B cell (primary cell): ENCODE measurements at regions not wholly inside any gene's neighbourhood (a gene's known extent, or its start where the extent isn't known, plus 50 kb on each side); places are given as distances from the start of the nearest gene placed in this dataset.

Source experiments
- ATAC-seq: fragments of 200-7000 bp; cut with Tn5 transposase; one replicate; pipeline ENCODE4 v1.10.0; 2021; ENCODE audit warnings: low read depth, mild to moderate bottlenecking, moderate number of reproducible peaks, moderate library complexity
- CTCF ChIA-PET: fragments of 350-600 bp; sonication (Branson Sonifier 250); formaldehyde crosslinking; loops from one replicate; lab custom pipeline; 2021; ENCODE audit warnings: antibody characterized with exemption, inconsistent platforms; lab: Charles Lee
- POLR2A ChIA-PET: fragments of 350-600 bp; sonication (Branson Sonifier 250); formaldehyde crosslinking; loops from one replicate; lab custom pipeline; 2021; ENCODE audit warnings: antibody characterized with exemption; lab: Charles Lee
- DNase-seq: peaks from one replicate; pipeline ENCODE4 v3.0.0; 2013
- H2AFZ ChIP-seq: 2 replicates; pipeline ENCODE4 v1.6.1; 2012; ENCODE audit warnings: mild to moderate bottlenecking, low read depth, low read length; ENCODE audit not compliant: insufficient read depth, poor library complexity, severe bottlenecking
- H3K27ac ChIP-seq, 2 donors: 1 replicate in 1 of 2; 2 replicates in 1 of 2; pipeline ENCODE4 v1.5.1; 2012 to 2013; ENCODE audit warnings: low read length in 2 of 2, mild to moderate bottlenecking in 2 of 2, moderate library complexity in 1 of 2
- H3K27me3 ChIP-seq, 4 experiments: fragments of 200-600 bp in 1 of 4; sonication (generic) in 1 of 4; replicated peaks in 1 of 4; 1 replicate in 2 of 4; 2 replicates in 2 of 4; pipeline versions ENCODE4 v1.6.1 to v1.7.0; 2013 to 2016; ENCODE audit warnings: low read length in 3 of 4, mild to moderate bottlenecking in 2 of 4, mixed read lengths in 1 of 4, moderate library complexity in 1 of 4; ENCODE audit not compliant: insufficient read depth in 4 of 4, control insufficient read depth in 3 of 4; ENCODE audit errors: control extremely low read depth in 1 of 4
- H3K36me3 ChIP-seq, 2 experiments: replicated peaks in 1 of 2; 1 replicate in 1 of 2; 2 replicates in 1 of 2; pipeline versions ENCODE4 v1.6.1 to v1.7.1; 2013; ENCODE audit warnings: low read length in 1 of 2; ENCODE audit not compliant: insufficient read depth in 2 of 2, control insufficient read depth in 1 of 2; ENCODE audit errors: control extremely low read depth in 1 of 2, extremely low read depth in 1 of 2
- H3K4me1 ChIP-seq, 2 donors: fragments of 200-600 bp in 1 of 2; sonication (generic) in 1 of 2; 1 replicate in 1 of 2; 2 replicates in 1 of 2; pipeline versions ENCODE4 v1.5.1 to v1.6.1; 2013 to 2017; ENCODE audit warnings: low read length in 2 of 2; ENCODE audit not compliant: control insufficient read depth in 2 of 2, insufficient read depth in 2 of 2
- H3K4me2 ChIP-seq: replicated peaks from 2 replicates; pipeline ENCODE3; 2012; ENCODE audit warnings: mild to moderate bottlenecking, low read depth, low read length; ENCODE audit not compliant: poor library complexity, severe bottlenecking
- H3K4me3 ChIP-seq, 5 experiments: fragments of 200-600 bp in 1 of 5; sonication (generic) in 1 of 5; 1 replicate in 3 of 5; 2 replicates in 2 of 5; pipeline versions ENCODE4 v1.5.1 to v1.7.0; 2011 to 2016; ENCODE audit warnings: low read length in 4 of 5, mild to moderate bottlenecking in 4 of 5, low read depth in 2 of 5, control low read depth in 1 of 5, moderate library complexity in 1 of 5; ENCODE audit not compliant: insufficient read depth in 1 of 5; ENCODE audit errors: control extremely low read depth in 1 of 5, extremely low read depth in 1 of 5
- H3K79me2 ChIP-seq: fragments of 200-600 bp; sonication (generic); one replicate; pipeline ENCODE4 v1.6.0; 2016; ENCODE audit warnings: low read length; ENCODE audit not compliant: control insufficient read depth, insufficient read depth
- H3K9ac ChIP-seq: fragments of 200-600 bp; sonication (generic); 2 replicates; pipeline ENCODE4 v1.6.1; 2017; ENCODE audit warnings: mild to moderate bottlenecking, low read length, moderate library complexity
- H3K9me3 ChIP-seq, 3 donors: one replicate each; pipeline versions ENCODE4 v1.6.1 to v1.7.1; 2013; ENCODE audit warnings: low read length in 2 of 3; ENCODE audit not compliant: control insufficient read depth in 2 of 3, insufficient read depth in 1 of 3; ENCODE audit errors: control extremely low read depth in 1 of 3
- H4K20me1 ChIP-seq: 2 replicates; pipeline ENCODE4 v1.6.0; 2012; ENCODE audit warnings: mild to moderate bottlenecking, low read length; ENCODE audit not compliant: insufficient read depth, control insufficient read depth, poor library complexity, severe bottlenecking
- H3K27ac Mint-ChIP-seq: one replicate; pipeline ENCODE4 v1.8.0; 2021; ENCODE audit warnings: mixed read lengths
- H3K27me3 Mint-ChIP-seq: one replicate; pipeline ENCODE4 v1.8.0; 2021; ENCODE audit warnings: mixed read lengths
- H3K4me1 Mint-ChIP-seq: one replicate; pipeline ENCODE4 v1.8.0; 2021; ENCODE audit warnings: mixed read lengths
- H3K4me3 Mint-ChIP-seq: one replicate; pipeline ENCODE4 v1.8.0; 2021; ENCODE audit warnings: mixed read lengths
- H3K9me3 Mint-ChIP-seq: one replicate; pipeline ENCODE4 v1.8.0; 2022; ENCODE audit warnings: mixed read lengths; ENCODE audit not compliant: insufficient read depth
- EZH2 ChIP-seq: IDR thresholded peaks from 2 replicates; pipeline ENCODE4 v1.6.1; 2012; ENCODE audit warnings: borderline replicate concordance, low read depth, mild to moderate bottlenecking, moderate library complexity, low read length; ENCODE audit not compliant: insufficient read depth, poor library complexity, severe bottlenecking
- WGBS: methylation state at CpG from one replicate; pipeline ENCODE4 v1.1.5; 2013; ENCODE audit warnings: missing lambda C conversion rate; ENCODE audit not compliant: insufficient coverage; 5-methylcytosine and 5-hydroxymethylcytosine counted together
- intact Hi-C: fragments of 100-400 bp; cut with micrococcal nuclease; formaldehyde crosslinking; loops from one replicate; pipeline ENCODE4 v1.10.0; 2022
- TF ChIP-seq, protein P1 (sequence below): fragments of 200-600 bp; IDR thresholded peaks from one replicate; pipeline ENCODE4 v1.8.0; 2022; ENCODE audit warnings: antibody characterized with exemption, mild to moderate bottlenecking

DNA sequence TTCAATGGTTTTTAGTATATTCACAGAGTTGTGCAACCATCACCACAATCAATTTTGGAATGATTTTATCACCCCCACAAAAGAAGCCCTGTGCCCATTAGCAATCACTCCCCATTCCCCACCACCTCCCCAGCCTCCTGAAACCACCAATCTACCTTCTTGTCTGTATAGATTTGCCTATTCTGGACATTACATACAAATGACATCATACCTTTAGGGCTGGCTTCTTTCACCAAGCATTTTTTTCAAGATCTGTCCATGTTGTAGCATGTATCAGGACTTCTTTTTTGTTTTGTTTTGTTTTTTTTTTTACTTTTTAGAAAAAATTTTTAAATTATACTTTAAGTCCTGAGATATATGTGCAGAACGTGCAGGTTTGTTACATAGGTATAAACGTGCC, 108.1 kb downstream of the RTL9 start:
- Mint-ChIP-seq H3K27me3 (no peaks in the 10 kb centered on the region), H3K27ac (no peak overlapping the region), H3K4me3 (no peak overlapping the region), H3K4me1 (no peaks in the 10 kb centered on the region), H3K9me3 (no peaks in the 10 kb centered on the region)
- Histone ChIP-seq H3K36me3 (no peaks in the 10 kb centered on the region), H3K9me3 (no peaks in the 10 kb centered on the region), H2AFZ (no peak overlapping the region), H3K79me2 (no peaks in the 10 kb centered on the region), H3K27me3 (no peaks in the 10 kb centered on the region), H3K4me3 (no peak overlapping the region), H4K20me1 (no peaks in the 10 kb centered on the region), H3K4me2 (no peak overlapping the region), H3K4me1 (no peaks in the 10 kb centered on the region), H3K9ac (no peak overlapping the region), H3K27ac (no peak overlapping the region)
- WGBS: no CpG with 5 or more reads among the region's 2 CpGs
- DNase-seq (no peak), ATAC-seq (no peak)
- intact Hi-C loops: no loop called here
- ChIA-PET POLR2A (no interaction called here), CTCF (no interaction called here)
- no peak for TF ChIP-seq EZH2
- TF ChIP-seq, protein P1, sequence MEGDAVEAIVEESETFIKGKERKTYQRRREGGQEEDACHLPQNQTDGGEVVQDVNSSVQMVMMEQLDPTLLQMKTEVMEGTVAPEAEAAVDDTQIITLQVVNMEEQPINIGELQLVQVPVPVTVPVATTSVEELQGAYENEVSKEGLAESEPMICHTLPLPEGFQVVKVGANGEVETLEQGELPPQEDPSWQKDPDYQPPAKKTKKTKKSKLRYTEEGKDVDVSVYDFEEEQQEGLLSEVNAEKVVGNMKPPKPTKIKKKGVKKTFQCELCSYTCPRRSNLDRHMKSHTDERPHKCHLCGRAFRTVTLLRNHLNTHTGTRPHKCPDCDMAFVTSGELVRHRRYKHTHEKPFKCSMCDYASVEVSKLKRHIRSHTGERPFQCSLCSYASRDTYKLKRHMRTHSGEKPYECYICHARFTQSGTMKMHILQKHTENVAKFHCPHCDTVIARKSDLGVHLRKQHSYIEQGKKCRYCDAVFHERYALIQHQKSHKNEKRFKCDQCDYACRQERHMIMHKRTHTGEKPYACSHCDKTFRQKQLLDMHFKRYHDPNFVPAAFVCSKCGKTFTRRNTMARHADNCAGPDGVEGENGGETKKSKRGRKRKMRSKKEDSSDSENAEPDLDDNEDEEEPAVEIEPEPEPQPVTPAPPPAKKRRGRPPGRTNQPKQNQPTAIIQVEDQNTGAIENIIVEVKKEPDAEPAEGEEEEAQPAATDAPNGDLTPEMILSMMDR: no peak

DNA sequence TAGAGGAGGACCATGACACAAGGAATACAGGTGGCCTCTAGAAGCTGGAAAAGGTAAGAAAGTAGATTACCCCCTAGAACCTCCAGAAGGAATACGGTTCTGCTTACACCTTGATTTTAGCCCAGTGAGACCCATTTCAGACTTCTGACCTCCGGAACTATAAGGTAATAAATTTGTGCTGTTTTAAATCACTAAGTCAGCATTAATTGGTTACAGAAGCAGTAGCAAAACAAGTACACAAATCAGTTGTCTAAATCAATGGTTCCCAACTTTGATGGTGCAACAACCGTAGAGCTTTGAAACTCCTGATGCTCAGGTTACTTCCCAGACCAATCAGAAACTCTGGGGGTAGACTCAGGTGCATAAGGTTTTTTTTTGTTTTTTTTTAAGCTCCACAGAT, 113.6 kb downstream of the RTL9 start:
- Mint-ChIP-seq H3K9me3 (no peaks in the 10 kb centered on the region), H3K27ac (no peak overlapping the region), H3K27me3 (peaks cover 3% of the 10 kb centered on the region), H3K4me1 (no peaks in the 10 kb centered on the region), H3K4me3 (no peak overlapping the region)
- H3K4me3 ChIP-seq: no peak overlapping the region
- H3K36me3 ChIP-seq: no peaks in the 10 kb centered on the region
- no CpG with 5 or more reads among the region's 3 CpGs for WGBS
- DNase-seq (no peak), ATAC-seq (no peak)
- H3K4me1 ChIP-seq: no peaks in the 10 kb centered on the region
- H4K20me1 ChIP-seq: no peaks in the 10 kb centered on the region
- ChIA-PET POLR2A (no interaction called here), CTCF (no interaction called here)
- no peaks in the 10 kb centered on the region for H3K9me3 ChIP-seq
- no peak overlapping the region for H3K4me2 ChIP-seq
- H3K79me2 ChIP-seq: no peaks in the 10 kb centered on the region
- no peak overlapping the region for H3K9ac ChIP-seq
- H3K27me3 ChIP-seq: no peaks in the 10 kb centered on the region
- H2AFZ ChIP-seq: no peak overlapping the region
- H3K27ac ChIP-seq: no peak overlapping the region
- intact Hi-C loops: no loop called here
- no peak for TF ChIP-seq EZH2
- TF ChIP-seq, protein P1: no peak
